Gastroesophageal sphincter (tissue), 2 donors: ENCODE measurements at regions not wholly inside any gene's neighbourhood (a gene's known extent, or its start where the extent isn't known, plus 50 kb on each side); places are given as distances from the start of the nearest gene placed in this dataset.

ENCODE experiments used
- EP300 ChIP-seq: sonication (generic); formaldehyde crosslinking; IDR thresholded peaks from one replicate; pipeline ENCODE4 v1.6.1; 2017; ENCODE audit warnings: antibody characterized with exemption, mild to moderate bottlenecking
- POLR2A ChIP-seq, 2 donors: fragments of 450-650 bp; IDR thresholded peaks; one replicate each; pipeline ENCODE4 v1.6.1; 2017; ENCODE audit warnings: antibody characterized with exemption in 2 of 2, mild to moderate bottlenecking in 2 of 2, moderate library complexity in 1 of 2

- TF ChIP-seq POLR2A (IDR thresholded peaks at IDR 0.05) (no peak), EP300 (no peak)
These were observed 87.0 kb upstream of the ID2 start for GRCh38 chr2:8594731-8595427.
